ENCODE measurements at regions not wholly inside any gene's neighbourhood (a gene's known extent, or its start where the extent isn't known, plus 50 kb on each side); places are given as distances from the start of the nearest gene placed in this dataset.

- TF ChIP-seq, protein P1, sequence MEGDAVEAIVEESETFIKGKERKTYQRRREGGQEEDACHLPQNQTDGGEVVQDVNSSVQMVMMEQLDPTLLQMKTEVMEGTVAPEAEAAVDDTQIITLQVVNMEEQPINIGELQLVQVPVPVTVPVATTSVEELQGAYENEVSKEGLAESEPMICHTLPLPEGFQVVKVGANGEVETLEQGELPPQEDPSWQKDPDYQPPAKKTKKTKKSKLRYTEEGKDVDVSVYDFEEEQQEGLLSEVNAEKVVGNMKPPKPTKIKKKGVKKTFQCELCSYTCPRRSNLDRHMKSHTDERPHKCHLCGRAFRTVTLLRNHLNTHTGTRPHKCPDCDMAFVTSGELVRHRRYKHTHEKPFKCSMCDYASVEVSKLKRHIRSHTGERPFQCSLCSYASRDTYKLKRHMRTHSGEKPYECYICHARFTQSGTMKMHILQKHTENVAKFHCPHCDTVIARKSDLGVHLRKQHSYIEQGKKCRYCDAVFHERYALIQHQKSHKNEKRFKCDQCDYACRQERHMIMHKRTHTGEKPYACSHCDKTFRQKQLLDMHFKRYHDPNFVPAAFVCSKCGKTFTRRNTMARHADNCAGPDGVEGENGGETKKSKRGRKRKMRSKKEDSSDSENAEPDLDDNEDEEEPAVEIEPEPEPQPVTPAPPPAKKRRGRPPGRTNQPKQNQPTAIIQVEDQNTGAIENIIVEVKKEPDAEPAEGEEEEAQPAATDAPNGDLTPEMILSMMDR (IDR thresholded peaks at IDR 0.05; ENCODE audit: poor library complexity, severe bottlenecking), result no peak
- TF ChIP-seq EZH2 (IDR thresholded peaks at IDR 0.05; ENCODE audit: borderline replicate concordance, insufficient read depth, low read length, poor library complexity, severe bottlenecking) (no peak), SMC3 (conservative IDR thresholded peaks at IDR 0.05; ENCODE audit: poor library complexity) (no peak), TAF1 (IDR thresholded peaks at IDR 0.05; ENCODE audit: low read depth) (no peak), EP300 (conservative IDR thresholded peaks at IDR 0.05; ENCODE audit: poor library complexity, severe bottlenecking) (no peak), POLR2AphosphoS5 (IDR thresholded peaks at IDR 0.05) (no peak), MXI1 (conservative IDR thresholded peaks at IDR 0.05; ENCODE audit: poor library complexity, severe bottlenecking) (no peak), RAD21 (conservative IDR thresholded peaks at IDR 0.05) (no peak)
- TF ChIP-seq, protein P2, sequence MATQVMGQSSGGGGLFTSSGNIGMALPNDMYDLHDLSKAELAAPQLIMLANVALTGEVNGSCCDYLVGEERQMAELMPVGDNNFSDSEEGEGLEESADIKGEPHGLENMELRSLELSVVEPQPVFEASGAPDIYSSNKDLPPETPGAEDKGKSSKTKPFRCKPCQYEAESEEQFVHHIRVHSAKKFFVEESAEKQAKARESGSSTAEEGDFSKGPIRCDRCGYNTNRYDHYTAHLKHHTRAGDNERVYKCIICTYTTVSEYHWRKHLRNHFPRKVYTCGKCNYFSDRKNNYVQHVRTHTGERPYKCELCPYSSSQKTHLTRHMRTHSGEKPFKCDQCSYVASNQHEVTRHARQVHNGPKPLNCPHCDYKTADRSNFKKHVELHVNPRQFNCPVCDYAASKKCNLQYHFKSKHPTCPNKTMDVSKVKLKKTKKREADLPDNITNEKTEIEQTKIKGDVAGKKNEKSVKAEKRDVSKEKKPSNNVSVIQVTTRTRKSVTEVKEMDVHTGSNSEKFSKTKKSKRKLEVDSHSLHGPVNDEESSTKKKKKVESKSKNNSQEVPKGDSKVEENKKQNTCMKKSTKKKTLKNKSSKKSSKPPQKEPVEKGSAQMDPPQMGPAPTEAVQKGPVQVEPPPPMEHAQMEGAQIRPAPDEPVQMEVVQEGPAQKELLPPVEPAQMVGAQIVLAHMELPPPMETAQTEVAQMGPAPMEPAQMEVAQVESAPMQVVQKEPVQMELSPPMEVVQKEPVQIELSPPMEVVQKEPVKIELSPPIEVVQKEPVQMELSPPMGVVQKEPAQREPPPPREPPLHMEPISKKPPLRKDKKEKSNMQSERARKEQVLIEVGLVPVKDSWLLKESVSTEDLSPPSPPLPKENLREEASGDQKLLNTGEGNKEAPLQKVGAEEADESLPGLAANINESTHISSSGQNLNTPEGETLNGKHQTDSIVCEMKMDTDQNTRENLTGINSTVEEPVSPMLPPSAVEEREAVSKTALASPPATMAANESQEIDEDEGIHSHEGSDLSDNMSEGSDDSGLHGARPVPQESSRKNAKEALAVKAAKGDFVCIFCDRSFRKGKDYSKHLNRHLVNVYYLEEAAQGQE (IDR thresholded peaks at IDR 0.05; ENCODE audit: borderline replicate concordance), result no peak
Measured at GRCh38 chr5:98424681-98425450, 348.6 kb upstream of the RGMB start.
